ENCODE measurements at regions not wholly inside any gene's neighbourhood (a gene's known extent, or its start where the extent isn't known, plus 50 kb on each side); places are given as distances from the start of the nearest gene placed in this dataset.
"Not testable (repeated sequence)": the region's sequence is repeated elsewhere in the genome, so short reads cannot be mapped to it uniquely, and the experiment has no call there.

DNA sequence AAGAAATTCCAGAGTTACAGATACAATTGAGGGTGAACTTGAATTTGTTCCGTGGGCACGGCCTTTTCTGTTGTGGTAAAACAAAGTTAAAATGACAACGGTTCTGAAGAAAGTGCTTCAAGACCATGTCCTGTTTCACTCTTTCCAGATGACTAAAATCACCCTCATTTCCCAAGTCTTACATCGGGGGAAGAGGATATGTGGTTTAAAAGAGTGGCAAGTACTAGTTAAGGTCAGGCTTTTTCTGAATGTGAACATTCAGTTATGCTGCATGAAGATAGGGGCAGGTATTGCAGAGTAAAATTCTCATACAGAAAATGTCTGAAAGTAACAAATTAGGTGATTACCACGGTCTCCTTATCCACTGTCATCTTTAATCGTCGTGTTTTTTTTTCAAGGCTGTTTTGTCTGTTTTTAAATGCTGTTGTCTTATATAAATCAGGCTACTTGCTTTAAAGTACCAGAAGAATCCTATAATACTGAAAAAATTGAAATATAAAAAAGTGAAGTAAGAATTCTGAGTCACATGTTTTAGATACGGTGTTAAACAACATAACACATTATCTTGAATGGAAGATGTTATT lies 236.6 kb upstream of the PLGLB2 start:
- not testable (repeated sequence) for TF ChIP-seq ESRRG (CRISPR knock-in tag; IDR thresholded peaks at IDR 0.05); SNAI2 (CRISPR knock-in tag; IDR thresholded peaks at IDR 0.05); CREB5 (CRISPR knock-in tag; IDR thresholded peaks at IDR 0.05; ENCODE audit: low read depth); BACH2 (CRISPR knock-in tag; IDR thresholded peaks at IDR 0.05; ENCODE audit: borderline replicate concordance); TOX (CRISPR knock-in tag; IDR thresholded peaks at IDR 0.05; ENCODE audit: borderline replicate concordance); ZFP3 (CRISPR knock-in tag; IDR thresholded peaks at IDR 0.05); ZNF565 (CRISPR knock-in tag; conservative IDR thresholded peaks at IDR 0.05; ENCODE audit: low read depth)
- TF ChIP-seq, protein P1, sequence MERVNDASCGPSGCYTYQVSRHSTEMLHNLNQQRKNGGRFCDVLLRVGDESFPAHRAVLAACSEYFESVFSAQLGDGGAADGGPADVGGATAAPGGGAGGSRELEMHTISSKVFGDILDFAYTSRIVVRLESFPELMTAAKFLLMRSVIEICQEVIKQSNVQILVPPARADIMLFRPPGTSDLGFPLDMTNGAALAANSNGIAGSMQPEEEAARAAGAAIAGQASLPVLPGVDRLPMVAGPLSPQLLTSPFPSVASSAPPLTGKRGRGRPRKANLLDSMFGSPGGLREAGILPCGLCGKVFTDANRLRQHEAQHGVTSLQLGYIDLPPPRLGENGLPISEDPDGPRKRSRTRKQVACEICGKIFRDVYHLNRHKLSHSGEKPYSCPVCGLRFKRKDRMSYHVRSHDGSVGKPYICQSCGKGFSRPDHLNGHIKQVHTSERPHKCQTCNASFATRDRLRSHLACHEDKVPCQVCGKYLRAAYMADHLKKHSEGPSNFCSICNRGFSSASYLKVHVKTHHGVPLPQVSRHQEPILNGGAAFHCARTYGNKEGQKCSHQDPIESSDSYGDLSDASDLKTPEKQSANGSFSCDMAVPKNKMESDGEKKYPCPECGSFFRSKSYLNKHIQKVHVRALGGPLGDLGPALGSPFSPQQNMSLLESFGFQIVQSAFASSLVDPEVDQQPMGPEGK (CRISPR knock-in tag; IDR thresholded peaks at IDR 0.05; ENCODE audit: borderline replicate concordance): not testable (repeated sequence)

All from SK-N-SH treated with all-trans-retinoic acid at 6 μM for 48 hours (cell line).